GM19099 (cell line): ENCODE measurements at regions not wholly inside any gene's neighbourhood (a gene's known extent, or its start where the extent isn't known, plus 50 kb on each side); places are given as distances from the start of the nearest gene placed in this dataset.

Experiments
- POLR2A ChIP-seq: IDR thresholded peaks from 3 replicates; pipeline ENCODE4 v1.6.1; 2011; ENCODE audit warnings: low read depth; ENCODE audit not compliant: insufficient read length; ENCODE audit errors: extremely low read depth

- no peak for TF ChIP-seq POLR2A
These were observed 449.0 kb upstream of the IGFBP3 start for GRCh38 chr7:46369933-46370654.

- no peak for TF ChIP-seq POLR2A
These were observed 447.8 kb upstream of the IGFBP3 start for GRCh38 chr7:46368871-46369270.

- no peak for TF ChIP-seq POLR2A
These were observed 445.5 kb upstream of the IGFBP3 start for GRCh38 chr7:46366526-46366925.

- no peak for TF ChIP-seq POLR2A
These were observed 442.6 kb upstream of the IGFBP3 start for GRCh38 chr7:46363688-46364087.

- no peak for TF ChIP-seq POLR2A
These were observed 439.7 kb upstream of the IGFBP3 start for GRCh38 chr7:46360811-46361210.

GRCh38 chr7:46360296-46360695 is 439.2 kb upstream of the IGFBP3 start:
- no peak for TF ChIP-seq POLR2A

- no peak for TF ChIP-seq POLR2A
These were observed 436.8 kb upstream of the IGFBP3 start for GRCh38 chr7:46357851-46358250.

GRCh38 chr7:46357290-46357689 is 436.2 kb upstream of the IGFBP3 start:
- no peak for TF ChIP-seq POLR2A

- TF ChIP-seq POLR2A, result no peak
These were observed 435.3 kb upstream of the IGFBP3 start for GRCh38 chr7:46356371-46356770.

GRCh38 chr7:46355331-46355730 is 434.3 kb upstream of the IGFBP3 start:
- TF ChIP-seq POLR2A, result no peak

GRCh38 chr7:46352004-46352954 is 431.2 kb upstream of the IGFBP3 start:
- no peak for TF ChIP-seq POLR2A

- no peak for TF ChIP-seq POLR2A
These were observed 428.4 kb upstream of the IGFBP3 start for GRCh38 chr7:46349490-46349889.

GRCh38 chr7:46344533-46344932 is 423.5 kb upstream of the IGFBP3 start:
- TF ChIP-seq POLR2A, result no peak

- no peak for TF ChIP-seq POLR2A
These were observed 422.7 kb upstream of the IGFBP3 start for GRCh38 chr7:46343802-46344201.

- TF ChIP-seq POLR2A, result no peak
These were observed 401.9 kb upstream of the IGFBP3 start for GRCh38 chr7:46322937-46323336.
